Spleen (tissue), 11 donors: ENCODE measurements at regions not wholly inside any gene's neighbourhood (a gene's known extent, or its start where the extent isn't known, plus 50 kb on each side); places are given as distances from the start of the nearest gene placed in this dataset.

Source experiments
- DNase-seq: peaks from one replicate; pipeline ENCODE4 v3.0.0-alpha.2; 2020
- H3K27ac ChIP-seq, 8 donors: fragments of 200-600 bp; sonication (generic) in 7 of 8; 1 replicate in 4 of 8; 2 replicates in 4 of 8; pipeline versions ENCODE4 v1.5.0 to v1.8.0; 2016 to 2021; ENCODE audit warnings: inconsistent platforms in 4 of 8, mild to moderate bottlenecking in 4 of 8, moderate library complexity in 1 of 8
- H3K27me3 ChIP-seq, 7 donors: fragments of 200-600 bp; sonication (generic) in 6 of 7; replicated peaks in 1 of 7; 1 replicate in 4 of 7; 2 replicates in 3 of 7; pipeline versions ENCODE4 v1.5.0 to v1.8.0; 2016 to 2021; ENCODE audit warnings: inconsistent platforms in 3 of 7, mild to moderate bottlenecking in 1 of 7
- H3K36me3 ChIP-seq, 6 donors: fragments of 200-600 bp; sonication (generic) in 5 of 6; 1 replicate in 4 of 6; 2 replicates in 2 of 6; pipeline versions ENCODE4 v1.5.0 to v1.8.0; 2016 to 2021; ENCODE audit warnings: inconsistent platforms in 2 of 6
- H3K4me1 ChIP-seq, 6 donors: fragments of 200-600 bp; sonication (generic) in 5 of 6; 1 replicate in 3 of 6; 2 replicates in 3 of 6; pipeline versions ENCODE4 v1.5.0 to v1.8.0; 2016 to 2021; ENCODE audit warnings: inconsistent platforms in 3 of 6
- H3K4me3 ChIP-seq, 8 donors: fragments of 200-600 bp; sonication (generic) in 7 of 8; 1 replicate in 4 of 8; 2 replicates in 4 of 8; pipeline versions ENCODE4 v1.5.0 to v1.8.0; 2016 to 2021; ENCODE audit warnings: inconsistent platforms in 4 of 8, mild to moderate bottlenecking in 4 of 8, moderate library complexity in 2 of 8
- H3K9me3 ChIP-seq, 8 donors: fragments of 200-600 bp; sonication (generic) in 7 of 8; 1 replicate in 4 of 8; 2 replicates in 4 of 8; pipeline versions ENCODE4 v1.5.0 to v1.8.0; 2016 to 2021; ENCODE audit warnings: inconsistent platforms in 4 of 8
- CTCF ChIP-seq, 11 experiments: fragments of 200-600 bp in 7 of 11; fragments of 450-650 bp in 4 of 11; sonication (generic) in 4 of 11; IDR thresholded peaks in 8 of 11; conservative IDR thresholded peaks in 3 of 11; 1 replicate in 7 of 11; 2 replicates in 4 of 11; pipeline versions ENCODE4 v1.4.0 to v1.8.0; 2016 to 2021; ENCODE audit warnings: antibody characterized with exemption in 11 of 11, inconsistent platforms in 4 of 11, mild to moderate bottlenecking in 1 of 11
- POLR2A ChIP-seq, 3 donors: fragments of 450-650 bp; IDR thresholded peaks; one replicate each; pipeline ENCODE4 v1.5.1; 2017; ENCODE audit warnings: antibody characterized with exemption in 3 of 3, mild to moderate bottlenecking in 1 of 3
- POLR2AphosphoS5 ChIP-seq, 3 donors: sonication (generic); formaldehyde crosslinking; IDR thresholded peaks; one replicate each; pipeline ENCODE4 v1.5.1; 2017; ENCODE audit warnings: antibody characterized with exemption in 3 of 3
- WGBS, 5 donors: extraction: QIAGEN DNeasy Blood & Tissue Kit in 3 of 5; methylation state at CpG; one replicate each; pipeline versions ENCODE4 v1.1.5 to v1.1.7; 2013 to 2018; 5-methylcytosine and 5-hydroxymethylcytosine counted together
- intact Hi-C: fragments of 100-400 bp; cut with DNase I; formaldehyde crosslinking; loops from one replicate; pipeline ENCODE4 v1.15.0; 2023; ENCODE audit warnings: low total_unique reads
- donor health status: healthy with polysubstance abuse.
- donor health status: DM: no; HTN: no; CAD: no; lungs with moderate emphysema.
- donor health status: DM: no; HTN: no; CAD: no.
- donor health status: Bipolar disorder and iron deficiency.
- donor health status: healthy.
- donor health status: DM: no; HTN: no; CAD: no.
- donor health status: DM: yes; HTN: yes; CAD: no.

- TF ChIP-seq POLR2AphosphoS5 (IDR thresholded peaks at IDR 0.05) (no peak), POLR2A (IDR thresholded peaks at IDR 0.05) (no peak), CTCF (IDR thresholded peaks at IDR 0.05 in 8 of 11, conservative IDR thresholded peaks at IDR 0.05 in 3 of 11) (no peak)
- Histone ChIP-seq H3K4me1 (peaks cover 0 to 20% (median 13%) of the 10 kb centered on the region in 6 donors), H3K4me3 (no peak overlapping the region), H3K36me3 (no peaks in the 10 kb centered on the region), H3K27me3 (peaks cover 0 to 33% (median 6%) of the 10 kb centered on the region in 7 donors), H3K9me3 (no peaks in the 10 kb centered on the region), H3K27ac (no peak overlapping the region)
- intact Hi-C loops, result no loop called here
- WGBS, 5 donors, result 79 to 95% (median 79%) methylated on average over 1 of the region's 1 CpG
- DNase-seq, result no peak
Measured at GRCh38 chr14:34063042-34063441, 112.2 kb upstream of the EGLN3 start.

DNA sequence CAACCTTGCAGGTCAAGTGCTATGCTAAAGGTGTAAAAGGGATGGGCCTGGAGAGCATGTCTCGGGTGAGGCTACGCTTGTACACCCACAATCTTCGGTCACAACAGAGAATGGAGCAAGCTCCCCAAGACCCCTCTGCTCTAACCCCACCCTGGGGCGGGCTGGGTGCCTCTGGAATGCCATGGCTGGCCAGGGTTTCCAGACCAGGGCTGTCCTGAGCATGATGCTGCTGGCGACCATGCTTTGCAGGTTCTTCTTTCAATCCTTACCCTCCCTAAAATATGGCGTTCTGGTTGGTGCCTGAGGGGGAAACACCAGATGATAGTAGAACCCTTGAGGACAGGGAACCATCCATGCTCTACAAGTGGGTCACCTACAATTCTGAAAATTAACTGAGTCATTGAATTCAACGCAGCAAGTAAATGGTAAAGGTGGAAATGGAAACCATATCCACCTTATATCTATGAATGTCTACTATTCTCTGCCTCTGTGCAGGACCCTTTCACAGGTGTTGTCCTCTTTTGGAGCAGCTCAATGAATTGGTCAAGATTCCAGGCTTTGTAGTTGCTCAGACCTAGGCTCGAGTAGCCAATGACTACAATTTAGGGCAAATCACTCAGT, 111.6 kb upstream of the EGLN3 start:
- no peak overlapping the region for H3K27ac ChIP-seq
- DNase-seq, result no peak
- no peak overlapping the region for H3K4me3 ChIP-seq
- peaks cover 0 to 33% (median 6%) of the 10 kb centered on the region in 7 donors for H3K27me3 ChIP-seq
- intact Hi-C loops, result no loop called here
- TF ChIP-seq POLR2AphosphoS5 (IDR thresholded peaks at IDR 0.05) (no peak), POLR2A (IDR thresholded peaks at IDR 0.05) (no peak), CTCF (IDR thresholded peaks at IDR 0.05 in 8 of 11, conservative IDR thresholded peaks at IDR 0.05 in 3 of 11) (no peak)
- peaks cover 0 to 20% (median 13%) of the 10 kb centered on the region in 6 donors for H3K4me1 ChIP-seq
- WGBS, 5 donors, result 87 to 97% (median 92%) methylated on average over 7 to 8 of the region's 8 CpGs
- no peaks in the 10 kb centered on the region for H3K9me3 ChIP-seq
- no peaks in the 10 kb centered on the region for H3K36me3 ChIP-seq

DNA sequence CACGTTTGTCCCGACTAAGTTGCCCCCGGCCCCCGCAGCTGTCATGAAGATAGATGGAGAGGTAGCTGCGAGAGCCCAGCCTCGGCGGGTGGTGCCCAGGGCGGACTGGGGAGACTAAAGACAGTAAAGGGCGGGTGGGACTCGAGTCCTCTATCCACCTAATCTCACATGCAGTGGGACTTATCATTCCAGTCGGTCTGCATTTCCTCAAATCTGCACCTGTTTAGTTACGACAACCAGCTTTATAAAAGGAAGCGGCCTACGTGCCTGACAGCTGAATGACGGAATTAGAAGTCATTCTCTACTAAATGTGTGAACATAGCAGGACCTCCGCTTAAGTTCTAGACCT, 109.8 kb upstream of the EGLN3 start:
- DNase-seq, result no peak
- H3K4me3 ChIP-seq, result peak overlapping the region; percentile 49 to 77 (median 58)
- WGBS, 5 donors, result 17 to 24% (median 18%) methylated on average over 16 of the region's 16 CpGs
- no peaks in the 10 kb centered on the region for H3K9me3 ChIP-seq
- peaks cover 0 to 28% (median 14%) of the 10 kb centered on the region in 6 donors for H3K4me1 ChIP-seq
- H3K27me3 ChIP-seq, result peaks cover 0 to 33% (median 6%) of the 10 kb centered on the region in 7 donors
- intact Hi-C loops, result no loop called here
- peak overlapping the region in 7 of 8 donors; percentile 78 to 86 (median 85) for H3K27ac ChIP-seq
- no peak for TF ChIP-seq POLR2A (IDR thresholded peaks at IDR 0.05)
- TF ChIP-seq CTCF (IDR thresholded peaks at IDR 0.05 in 8 of 11, conservative IDR thresholded peaks at IDR 0.05 in 3 of 11), result no peak
- no peak for TF ChIP-seq POLR2AphosphoS5 (IDR thresholded peaks at IDR 0.05)
- no peaks in the 10 kb centered on the region for H3K36me3 ChIP-seq

GRCh38 chr14:34059925-34060650, 109.2 kb upstream of the EGLN3 start:
- TF ChIP-seq POLR2A (IDR thresholded peaks at IDR 0.05), result peak in 1 of 3 donors; percentile 2
- peak in 2 of 11 experiments; percentile 25 to 37 for TF ChIP-seq CTCF (IDR thresholded peaks at IDR 0.05 in 8 of 11, conservative IDR thresholded peaks at IDR 0.05 in 3 of 11)
- TF ChIP-seq POLR2AphosphoS5 (IDR thresholded peaks at IDR 0.05), result peak in 2 of 3 donors; percentile 72 to 77
- Histone ChIP-seq H3K4me3 (peak overlapping the region; percentile 49 to 77 (median 58)), H3K27ac (peak overlapping the region; percentile 64 to 86 (median 85)), H3K4me1 (peaks cover 0 to 33% (median 16%) of the 10 kb centered on the region in 6 donors), H3K9me3 (no peaks in the 10 kb centered on the region), H3K27me3 (peaks cover 0 to 33% (median 6%) of the 10 kb centered on the region in 7 donors), H3K36me3 (no peaks in the 10 kb centered on the region)
- WGBS, 5 donors, result 0 to 6% (median 2%) methylated on average over 20 to 84 of the region's 84 CpGs
- intact Hi-C loops, result no loop called here
- peak; percentile 89 for DNase-seq
